Muscle layer of duodenum (tissue), 2 donors: ENCODE measurements at regions not wholly inside any gene's neighbourhood (a gene's known extent, or its start where the extent isn't known, plus 50 kb on each side); places are given as distances from the start of the nearest gene placed in this dataset.
"Not testable (repeated sequence)": the region's sequence is repeated elsewhere in the genome, so short reads cannot be mapped to it uniquely, and the experiment has no call there.

Experiments used
- H3K27ac ChIP-seq: one replicate; pipeline ENCODE4 v1.7.0; 2013; ENCODE audit warnings: mild to moderate bottlenecking, low read length
- H3K27me3 ChIP-seq: one replicate; pipeline ENCODE4 v1.7.0; 2013; ENCODE audit warnings: low read depth, mild to moderate bottlenecking, control low read depth, low read length
- H3K36me3 ChIP-seq, 2 donors: one replicate each; pipeline ENCODE4 v1.7.0; 2013; ENCODE audit warnings: low read length in 2 of 2, control low read depth in 1 of 2, mild to moderate bottlenecking in 1 of 2; ENCODE audit not compliant: insufficient read depth in 2 of 2, control insufficient read depth in 1 of 2
- H3K4me1 ChIP-seq, 2 donors: one replicate each; pipeline ENCODE4 v1.7.0; 2013; ENCODE audit warnings: low read length in 2 of 2, mild to moderate bottlenecking in 2 of 2, control low read depth in 1 of 2, moderate library complexity in 1 of 2; ENCODE audit not compliant: insufficient read depth in 2 of 2, control insufficient read depth in 1 of 2
- H3K4me3 ChIP-seq, 2 donors: one replicate each; pipeline ENCODE4 v1.7.0; 2013; ENCODE audit warnings: low read length in 2 of 2, low read depth in 1 of 2, mild to moderate bottlenecking in 1 of 2
- H3K9me3 ChIP-seq, 2 donors: one replicate each; pipeline ENCODE4 v1.7.0; 2013; ENCODE audit warnings: low read length in 2 of 2, control low read depth in 1 of 2, mild to moderate bottlenecking in 1 of 2; ENCODE audit not compliant: control insufficient read depth in 1 of 2
- donor health status: healthy.

GRCh38 chr2:185585165-185585564 lies 153.4 kb upstream of the FSIP2 start:
- H3K27me3 ChIP-seq, H3K4me1 ChIP-seq, H3K36me3 ChIP-seq, H3K4me3 ChIP-seq, H3K27ac ChIP-seq: not testable (repeated sequence)
- peaks cover 4 to 16% of the 10 kb centered on the region in 2 donors for H3K9me3 ChIP-seq

- not testable (repeated sequence) for H3K36me3 ChIP-seq, H3K27ac ChIP-seq, H3K4me1 ChIP-seq, H3K4me3 ChIP-seq, H3K27me3 ChIP-seq, H3K9me3 ChIP-seq
Observed at GRCh38 chr2:185591276-185591675, 147.3 kb upstream of the FSIP2 start.

GRCh38 chr2:185607945-185608344 lies 130.7 kb upstream of the FSIP2 start:
- Histone ChIP-seq H3K4me3 (no peak overlapping the region), H3K4me1 (no peaks in the 10 kb centered on the region), H3K27me3 (no peaks in the 10 kb centered on the region), H3K9me3 (no peaks in the 10 kb centered on the region), H3K27ac (no peak overlapping the region), H3K36me3 (no peaks in the 10 kb centered on the region)

- Histone ChIP-seq H3K27me3 (no peaks in the 10 kb centered on the region), H3K4me1 (no peaks in the 10 kb centered on the region), H3K9me3 (no peaks in the 10 kb centered on the region), H3K36me3 (no peaks in the 10 kb centered on the region), H3K4me3 (no peak overlapping the region), H3K27ac (no peak overlapping the region)
Observed at GRCh38 chr2:185608799-185609198, 129.8 kb upstream of the FSIP2 start.

GRCh38 chr2:185610301-185610700 lies 128.3 kb upstream of the FSIP2 start:
- Histone ChIP-seq H3K36me3 (no peaks in the 10 kb centered on the region), H3K27me3 (no peaks in the 10 kb centered on the region), H3K27ac (no peak overlapping the region), H3K4me3 (no peak overlapping the region), H3K9me3 (peaks cover 0 to 3% of the 10 kb centered on the region in 2 donors), H3K4me1 (no peaks in the 10 kb centered on the region)

DNA sequence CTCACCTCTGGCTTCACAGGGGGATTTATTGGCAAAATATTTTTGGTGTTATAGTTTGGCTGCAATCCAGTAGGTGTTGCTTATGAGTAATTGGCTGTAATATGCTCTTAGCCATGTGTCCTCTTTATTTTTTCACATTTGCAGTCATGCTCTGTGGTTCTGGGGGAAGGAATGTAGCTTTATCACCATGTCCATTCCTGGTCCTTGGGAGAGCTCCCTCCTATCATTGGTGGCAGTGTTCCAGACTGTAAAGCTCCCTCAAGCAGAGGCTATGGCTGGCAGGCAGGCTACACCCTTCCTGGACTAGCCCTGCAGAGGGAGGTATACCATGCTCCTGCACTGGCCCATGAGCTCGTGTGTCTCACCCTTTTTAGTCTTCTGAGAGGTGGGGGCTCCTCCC lies 120.0 kb upstream of the FSIP2 start:
- no peak overlapping the region for H3K27ac ChIP-seq
- peaks cover 0 to 7% of the 10 kb centered on the region in 2 donors for H3K9me3 ChIP-seq
- H3K4me3 ChIP-seq: no peak overlapping the region
- no peaks in the 10 kb centered on the region for H3K36me3 ChIP-seq
- H3K27me3 ChIP-seq: no peaks in the 10 kb centered on the region
- no peaks in the 10 kb centered on the region for H3K4me1 ChIP-seq

DNA sequence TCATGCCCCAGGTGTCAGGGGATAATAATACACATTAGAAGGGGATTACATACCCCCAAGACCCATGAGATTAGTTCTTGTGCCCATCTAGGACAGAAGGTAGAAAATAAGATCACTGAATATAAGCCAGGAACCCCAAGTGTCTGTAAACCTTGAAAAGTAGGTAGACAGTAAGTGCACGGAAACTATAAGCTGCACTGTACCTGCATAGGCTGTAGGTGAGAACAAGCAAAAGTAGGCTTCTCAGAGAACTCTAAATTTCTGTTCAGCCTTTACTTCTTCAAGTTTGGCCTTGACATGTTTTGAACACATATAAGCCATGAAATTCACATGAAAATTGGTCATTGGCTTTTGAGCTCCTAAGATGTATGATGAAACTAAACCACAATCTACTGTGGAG lies 113.0 kb upstream of the FSIP2 start:
- Histone ChIP-seq H3K4me1 (no peaks in the 10 kb centered on the region), H3K27ac (no peak overlapping the region), H3K4me3 (no peak overlapping the region), H3K36me3 (no peaks in the 10 kb centered on the region), H3K27me3 (no peaks in the 10 kb centered on the region), H3K9me3 (no peaks in the 10 kb centered on the region)

- no peak overlapping the region for H3K4me3 ChIP-seq
- H3K27ac ChIP-seq: no peak overlapping the region
- no peaks in the 10 kb centered on the region for H3K27me3 ChIP-seq
- H3K4me1 ChIP-seq: no peaks in the 10 kb centered on the region
- no peaks in the 10 kb centered on the region for H3K9me3 ChIP-seq
- H3K36me3 ChIP-seq: no peaks in the 10 kb centered on the region
Observed at GRCh38 chr2:185628985-185629384, 109.6 kb upstream of the FSIP2 start.

- H3K36me3 ChIP-seq: no peaks in the 10 kb centered on the region
- no peak overlapping the region for H3K27ac ChIP-seq
- no peaks in the 10 kb centered on the region for H3K9me3 ChIP-seq
- no peaks in the 10 kb centered on the region for H3K4me1 ChIP-seq
- H3K27me3 ChIP-seq: no peaks in the 10 kb centered on the region
- no peak overlapping the region for H3K4me3 ChIP-seq
Observed at GRCh38 chr2:185633621-185634020, 105.0 kb upstream of the FSIP2 start.

- Histone ChIP-seq H3K27ac (no peak overlapping the region), H3K27me3 (no peaks in the 10 kb centered on the region), H3K9me3 (no peaks in the 10 kb centered on the region), H3K4me3 (no peak overlapping the region), H3K4me1 (no peaks in the 10 kb centered on the region), H3K36me3 (no peaks in the 10 kb centered on the region)
Observed at GRCh38 chr2:185638771-185639170, 99.8 kb upstream of the FSIP2 start.

DNA sequence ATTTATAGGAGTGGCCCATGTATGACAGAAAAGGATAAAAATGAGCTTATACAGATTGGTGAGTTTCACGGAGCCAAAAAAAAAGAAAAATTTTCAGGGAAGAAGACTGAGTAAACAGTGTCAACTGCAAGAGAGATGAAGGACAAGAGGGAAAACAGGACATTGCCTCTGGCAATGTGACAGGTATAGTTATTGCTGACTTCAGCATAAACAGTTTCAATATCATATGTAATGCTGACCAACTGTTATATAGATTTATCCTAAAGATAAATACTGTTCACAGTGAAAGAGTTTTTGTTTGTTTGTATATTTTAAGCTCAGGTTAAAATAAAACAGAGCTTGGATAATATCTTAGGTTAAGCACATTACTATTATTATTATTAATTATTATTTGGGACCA lies 98.0 kb upstream of the FSIP2 start:
- H3K36me3 ChIP-seq: no peaks in the 10 kb centered on the region
- H3K4me3 ChIP-seq: no peak overlapping the region
- H3K9me3 ChIP-seq: no peaks in the 10 kb centered on the region
- no peaks in the 10 kb centered on the region for H3K4me1 ChIP-seq
- no peak overlapping the region for H3K27ac ChIP-seq
- no peaks in the 10 kb centered on the region for H3K27me3 ChIP-seq

DNA sequence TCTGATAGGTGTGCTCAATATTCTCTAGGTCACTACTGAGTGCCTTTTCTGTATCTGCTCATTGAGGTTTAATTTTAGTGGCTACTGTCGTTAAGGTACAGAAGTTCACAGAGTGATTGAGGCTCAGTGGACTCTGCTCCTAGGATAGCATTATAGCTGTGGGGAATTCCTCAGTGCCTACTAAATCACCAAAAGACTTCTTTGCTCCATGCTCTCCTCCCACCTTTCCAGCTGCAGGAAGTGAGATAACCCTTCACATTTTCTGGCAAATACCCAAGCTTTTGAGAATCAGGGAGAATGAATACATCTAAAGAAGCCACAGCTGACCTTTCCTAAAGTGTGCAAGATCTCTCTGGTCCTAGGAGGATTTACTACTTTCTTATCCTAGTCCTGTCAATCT lies 95.2 kb upstream of the FSIP2 start:
- Histone ChIP-seq H3K4me1 (no peaks in the 10 kb centered on the region), H3K27ac (no peak overlapping the region), H3K4me3 (no peak overlapping the region), H3K36me3 (no peaks in the 10 kb centered on the region), H3K27me3 (no peaks in the 10 kb centered on the region), H3K9me3 (no peaks in the 10 kb centered on the region)
